Mucosa of descending colon (tissue), 3 donors: ENCODE measurements at regions not wholly inside any gene's neighbourhood (a gene's known extent, or its start where the extent isn't known, plus 50 kb on each side); places are given as distances from the start of the nearest gene placed in this dataset.

Source experiments
- ATAC-seq: fragments of 200-7000 bp; cut with Tn5 transposase; one replicate; pipeline ENCODE4 v1.9.1; 2020; ENCODE audit warnings: mild to moderate bottlenecking, moderate library complexity
- DNase-seq, 3 donors: peaks; one replicate each; pipeline ENCODE4 v3.0.0-alpha.2; 2020
- H3K36me3 ChIP-seq: fragments of 200-600 bp; one replicate; pipeline ENCODE4 v1.8.0; 2021; ENCODE audit warnings: low read depth, mild to moderate bottlenecking
- H3K4me1 ChIP-seq: fragments of 200-600 bp; one replicate; pipeline ENCODE4 v1.8.0; 2021; ENCODE audit warnings: low read depth, mild to moderate bottlenecking
- H3K4me3 ChIP-seq: fragments of 200-600 bp; one replicate; pipeline ENCODE4 v1.8.0; 2021; ENCODE audit warnings: mild to moderate bottlenecking
- H3K9me3 ChIP-seq: fragments of 200-600 bp; one replicate; pipeline ENCODE4 v1.8.0; 2021; ENCODE audit warnings: mild to moderate bottlenecking
- CTCF ChIP-seq: fragments of 200-600 bp; IDR thresholded peaks from one replicate; pipeline ENCODE4 v1.8.0; 2022; ENCODE audit warnings: antibody characterized with exemption, mild to moderate bottlenecking
- intact Hi-C, 2 donors: fragments of 100-400 bp; cut with DNase I in 1 of 2; cut with micrococcal nuclease in 1 of 2; formaldehyde crosslinking; loops; one replicate each; pipeline versions ENCODE4 v1.11.0 to v1.11.1; 2022; cut with DNase I, micrococcal nuclease
- donor health status: DM: no; HTN: no; CAD: no; lungs with moderate emphysema.
- donor health status: DM: no; HTN: no; CAD: no.
- donor health status: DM: no; HTN: yes; CAD: no.

- DNase-seq (no peak), ATAC-seq (no peak)
- no peak overlapping the region for H3K4me3 ChIP-seq
- H3K9me3 ChIP-seq, result no peaks in the 10 kb centered on the region
- no peak for TF ChIP-seq CTCF
- no peaks in the 10 kb centered on the region for H3K36me3 ChIP-seq
- no peaks in the 10 kb centered on the region for H3K4me1 ChIP-seq
- intact Hi-C loops, result no loop called here
Observed at GRCh38 chr3:66778777-66779176, 219.3 kb upstream of the KBTBD8 start.

- Histone ChIP-seq H3K9me3 (no peaks in the 10 kb centered on the region), H3K4me1 (no peaks in the 10 kb centered on the region), H3K36me3 (no peaks in the 10 kb centered on the region), H3K4me3 (no peak overlapping the region)
- no peak for TF ChIP-seq CTCF
- intact Hi-C loops, result no loop called here
- ATAC-seq (no peak), DNase-seq (peak in 1 of 3 donors; percentile 16)
Observed at GRCh38 chr3:66785191-66785909, 212.8 kb upstream of the KBTBD8 start.

- Histone ChIP-seq H3K4me3 (no peak overlapping the region), H3K4me1 (no peaks in the 10 kb centered on the region), H3K9me3 (no peaks in the 10 kb centered on the region), H3K36me3 (no peaks in the 10 kb centered on the region)
- DNase-seq, result no peak
- ATAC-seq, result no peak
- TF ChIP-seq CTCF, result no peak
- intact Hi-C loops, result no loop called here
Observed at GRCh38 chr3:66789580-66790237, 208.4 kb upstream of the KBTBD8 start.

GRCh38 chr3:66792086-66792485, 206.0 kb upstream of the KBTBD8 start:
- TF ChIP-seq CTCF, result no peak
- ATAC-seq (no peak), DNase-seq (no peak)
- intact Hi-C loops, result no loop called here
- H3K36me3 ChIP-seq, result no peaks in the 10 kb centered on the region
- no peak overlapping the region for H3K4me3 ChIP-seq
- no peaks in the 10 kb centered on the region for H3K9me3 ChIP-seq
- H3K4me1 ChIP-seq, result no peaks in the 10 kb centered on the region

- ATAC-seq, result no peak
- Histone ChIP-seq H3K9me3 (no peaks in the 10 kb centered on the region), H3K4me1 (no peaks in the 10 kb centered on the region), H3K36me3 (no peaks in the 10 kb centered on the region), H3K4me3 (no peak overlapping the region)
- TF ChIP-seq CTCF, result no peak
- no peak for DNase-seq
- intact Hi-C loops, result no loop called here
Observed at GRCh38 chr3:66795365-66795764, 202.7 kb upstream of the KBTBD8 start.
